Natural killer cell (primary cell): ENCODE measurements at regions not wholly inside any gene's neighbourhood (a gene's known extent, or its start where the extent isn't known, plus 50 kb on each side); places are given as distances from the start of the nearest gene placed in this dataset.

ENCODE experiments used
- ATAC-seq, 3 donors: fragments of 150-1000 bp in 2 of 3; fragments of 200-7000 bp in 1 of 3; cut with Tn5 transposase; 1 replicate in 1 of 3; 2 replicates in 2 of 3; pipeline ENCODE4 v1.10.0; 2021; ENCODE audit warnings: mild to moderate bottlenecking in 2 of 3, moderate library complexity in 2 of 3
- DNase-seq, 2 donors: peaks; one replicate each; pipeline versions ENCODE4 v3.0.0 to v3.0.0-alpha.2; 2013 to 2021; ENCODE audit warnings: mixed read lengths in 1 of 2
- H3K27ac ChIP-seq: one replicate; pipeline ENCODE4 v1.5.1; 2013; ENCODE audit warnings: mild to moderate bottlenecking, low read length
- H3K27me3 ChIP-seq: one replicate; pipeline ENCODE4 v1.6.1; 2013; ENCODE audit warnings: low read length; ENCODE audit not compliant: control insufficient read depth, insufficient read depth
- H3K36me3 ChIP-seq: one replicate; pipeline ENCODE4 v1.6.1; 2013; ENCODE audit warnings: low read length; ENCODE audit not compliant: control insufficient read depth, insufficient read depth
- H3K4me1 ChIP-seq: one replicate; pipeline ENCODE4 v1.6.1; 2013; ENCODE audit warnings: low read length; ENCODE audit not compliant: control insufficient read depth, insufficient read depth
- H3K4me3 ChIP-seq: one replicate; pipeline ENCODE4 v1.5.1; 2013; ENCODE audit warnings: low read length
- H3K9me3 ChIP-seq: one replicate; pipeline ENCODE4 v1.6.1; 2013; ENCODE audit warnings: low read length; ENCODE audit not compliant: control insufficient read depth, insufficient read depth
- H3K27ac Mint-ChIP-seq, 2 donors: one replicate each; pipeline ENCODE4 v1.8.0; 2022; ENCODE audit warnings: mild to moderate bottlenecking in 2 of 2, mixed read lengths in 2 of 2, moderate library complexity in 1 of 2
- H3K27me3 Mint-ChIP-seq, 2 donors: one replicate each; pipeline ENCODE4 v1.8.0; 2022; ENCODE audit warnings: low read depth in 2 of 2, mixed read lengths in 2 of 2
- H3K36me3 Mint-ChIP-seq: one replicate; pipeline ENCODE4 v1.8.0; 2022; ENCODE audit warnings: mixed read lengths
- H3K4me1 Mint-ChIP-seq, 2 donors: one replicate each; pipeline ENCODE4 v1.8.0; 2022; ENCODE audit warnings: mixed read lengths in 2 of 2
- H3K4me3 Mint-ChIP-seq: one replicate; pipeline ENCODE4 v1.8.0; 2022; ENCODE audit warnings: mild to moderate bottlenecking, moderate library complexity, mixed read lengths
- H3K9me3 Mint-ChIP-seq, 2 donors: one replicate each; pipeline ENCODE4 v1.8.0; 2022; ENCODE audit warnings: mixed read lengths in 2 of 2
- WGBS: methylation state at CpG from one replicate; pipeline ENCODE4 v1.1.7; 2013; ENCODE audit warnings: missing lambda C conversion rate; ENCODE audit not compliant: insufficient coverage; 5-methylcytosine and 5-hydroxymethylcytosine counted together
- intact Hi-C: fragments of 100-400 bp; cut with micrococcal nuclease; formaldehyde crosslinking; loops from one replicate; pipeline ENCODE4 v1.14.2; 2022
- TF ChIP-seq, protein P1 (sequence below): fragments of 200-600 bp; IDR thresholded peaks from one replicate; pipeline ENCODE4 v1.8.0; 2022; ENCODE audit warnings: antibody characterized with exemption

DNA sequence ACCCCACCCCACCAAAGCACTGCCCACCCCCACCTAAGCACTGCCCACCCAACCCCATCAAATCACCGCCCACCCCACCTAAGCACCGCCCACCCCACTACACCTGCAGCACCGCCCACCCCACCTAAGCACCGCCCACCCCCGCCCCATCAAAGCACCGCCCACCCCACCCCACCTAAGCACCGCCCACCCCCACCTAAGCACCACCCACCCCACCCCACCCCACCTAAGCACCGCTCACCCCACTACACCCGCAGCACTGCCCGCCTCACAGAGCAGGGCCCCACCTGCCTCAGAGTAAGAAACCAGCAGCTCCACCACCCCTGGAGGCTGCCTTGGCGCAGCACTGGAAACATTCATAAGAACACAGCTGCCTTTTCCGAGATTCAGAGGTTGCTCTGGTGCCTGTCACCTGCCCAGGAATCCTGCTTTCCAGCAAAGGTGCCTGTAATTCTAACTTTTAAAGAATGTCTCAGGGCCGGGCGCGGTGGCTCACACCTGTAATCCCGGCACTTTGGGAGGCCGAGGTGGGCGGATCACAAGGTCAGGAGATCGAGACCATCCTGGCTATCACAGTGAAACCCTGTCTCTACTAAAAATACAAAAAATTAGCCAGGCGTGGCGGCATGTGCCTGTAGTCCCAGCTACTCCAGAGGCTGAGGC, 148.2 kb downstream of the BMP7 start:
- Mint-ChIP-seq H3K27me3 (peaks cover 0 to 17% of the 10 kb centered on the region in 2 donors), H3K27ac (no peak overlapping the region), H3K4me1 (no peaks in the 10 kb centered on the region), H3K9me3 (no peaks in the 10 kb centered on the region), H3K4me3 (no peak overlapping the region), H3K36me3 (no peaks in the 10 kb centered on the region)
- H3K9me3 ChIP-seq, result no peaks in the 10 kb centered on the region
- no peaks in the 10 kb centered on the region for H3K27me3 ChIP-seq
- intact Hi-C loops, result no loop called here
- WGBS, result 97% methylated on average over 14 of the region's 21 CpGs
- no peaks in the 10 kb centered on the region for H3K4me1 ChIP-seq
- H3K4me3 ChIP-seq, result no peak overlapping the region
- H3K36me3 ChIP-seq, result no peaks in the 10 kb centered on the region
- TF ChIP-seq, protein P1, sequence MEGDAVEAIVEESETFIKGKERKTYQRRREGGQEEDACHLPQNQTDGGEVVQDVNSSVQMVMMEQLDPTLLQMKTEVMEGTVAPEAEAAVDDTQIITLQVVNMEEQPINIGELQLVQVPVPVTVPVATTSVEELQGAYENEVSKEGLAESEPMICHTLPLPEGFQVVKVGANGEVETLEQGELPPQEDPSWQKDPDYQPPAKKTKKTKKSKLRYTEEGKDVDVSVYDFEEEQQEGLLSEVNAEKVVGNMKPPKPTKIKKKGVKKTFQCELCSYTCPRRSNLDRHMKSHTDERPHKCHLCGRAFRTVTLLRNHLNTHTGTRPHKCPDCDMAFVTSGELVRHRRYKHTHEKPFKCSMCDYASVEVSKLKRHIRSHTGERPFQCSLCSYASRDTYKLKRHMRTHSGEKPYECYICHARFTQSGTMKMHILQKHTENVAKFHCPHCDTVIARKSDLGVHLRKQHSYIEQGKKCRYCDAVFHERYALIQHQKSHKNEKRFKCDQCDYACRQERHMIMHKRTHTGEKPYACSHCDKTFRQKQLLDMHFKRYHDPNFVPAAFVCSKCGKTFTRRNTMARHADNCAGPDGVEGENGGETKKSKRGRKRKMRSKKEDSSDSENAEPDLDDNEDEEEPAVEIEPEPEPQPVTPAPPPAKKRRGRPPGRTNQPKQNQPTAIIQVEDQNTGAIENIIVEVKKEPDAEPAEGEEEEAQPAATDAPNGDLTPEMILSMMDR, result no peak
- no peak for ATAC-seq
- H3K27ac ChIP-seq, result no peak overlapping the region
- no peak for DNase-seq
